CD4-positive, alpha-beta T cell treated with Interleukin-17A for 4 hours (primary cell): ENCODE measurements at regions not wholly inside any gene's neighbourhood (a gene's known extent, or its start where the extent isn't known, plus 50 kb on each side); places are given as distances from the start of the nearest gene placed in this dataset.
"Not testable (repeated sequence)": the region's sequence is repeated elsewhere in the genome, so short reads cannot be mapped to it uniquely, and the experiment has no call there.

Experiments used
- DNase-seq: peaks from one replicate; pipeline ENCODE4 v3.0.0-alpha.2; 2020; ENCODE audit warnings: mixed read lengths

- DNase-seq = no peak
These were observed 951.6 kb downstream of the ANKRD7 start for GRCh38 chr7:119175911-119176627.

GRCh38 chr7:119177863-119178262 lies 953.4 kb downstream of the ANKRD7 start:
- no peak for DNase-seq

- DNase-seq = no peak
These were observed 959.8 kb downstream of the ANKRD7 start for GRCh38 chr7:119184124-119184788.

- DNase-seq = no peak
These were observed 971.7 kb downstream of the ANKRD7 start for GRCh38 chr7:119196183-119196582.

- DNase-seq = no peak
These were observed 972.8 kb downstream of the ANKRD7 start for GRCh38 chr7:119197172-119197876.

GRCh38 chr7:119197877-119198527 lies 973.5 kb downstream of the ANKRD7 start:
- no peak for DNase-seq

- no peak for DNase-seq
These were observed 995.2 kb downstream of the ANKRD7 start for GRCh38 chr7:119219663-119220062.

GRCh38 chr7:119223930-119224329 lies 999.4 kb downstream of the ANKRD7 start:
- no peak for DNase-seq

- DNase-seq = no peak
These were observed 1004.0 kb downstream of the ANKRD7 start for GRCh38 chr7:119228482-119228881.

GRCh38 chr7:119232091-119232490 lies 1007.6 kb downstream of the ANKRD7 start:
- DNase-seq = no peak

GRCh38 chr7:119233015-119233414 lies 1008.5 kb downstream of the ANKRD7 start:
- no peak for DNase-seq

GRCh38 chr7:119252962-119253361 lies 1020.0 kb upstream of the KCND2 start:
- no peak for DNase-seq

GRCh38 chr7:119254742-119255141 lies 1018.2 kb upstream of the KCND2 start:
- DNase-seq = no peak

GRCh38 chr7:119256001-119256400 lies 1017.0 kb upstream of the KCND2 start:
- no peak for DNase-seq

- DNase-seq = no peak
These were observed 1016.4 kb upstream of the KCND2 start for GRCh38 chr7:119256446-119257131.

GRCh38 chr7:119266790-119267189 lies 1006.2 kb upstream of the KCND2 start:
- not testable (repeated sequence) for DNase-seq

- no peak for DNase-seq
These were observed 1002.9 kb upstream of the KCND2 start for GRCh38 chr7:119270045-119270464.

GRCh38 chr7:119270644-119271043 lies 1002.3 kb upstream of the KCND2 start:
- no peak for DNase-seq

GRCh38 chr7:119271147-119271779 lies 1001.7 kb upstream of the KCND2 start:
- DNase-seq = no peak

- DNase-seq = no peak
These were observed 991.7 kb upstream of the KCND2 start for GRCh38 chr7:119281181-119281846.

- DNase-seq = no peak
These were observed 989.6 kb upstream of the KCND2 start for GRCh38 chr7:119283353-119283752.

GRCh38 chr7:119288416-119288815 lies 984.6 kb upstream of the KCND2 start:
- DNase-seq = no peak
